Ascending aorta (tissue), 2 donors: ENCODE measurements at regions not wholly inside any gene's neighbourhood (a gene's known extent, or its start where the extent isn't known, plus 50 kb on each side); places are given as distances from the start of the nearest gene placed in this dataset.

Experiments used
- DNase-seq, 2 donors: peaks; one replicate each; pipeline ENCODE4 v3.0.0-alpha.2; 2019; ENCODE audit warnings: low spot score in 2 of 2
- H3K27ac ChIP-seq, 2 donors: fragments of 200-600 bp; sonication (generic); one replicate each; pipeline ENCODE4 v1.5.1; 2016 to 2017; ENCODE audit warnings: mild to moderate bottlenecking in 1 of 2
- H3K27me3 ChIP-seq: fragments of 200-600 bp; sonication (generic); one replicate; pipeline ENCODE4 v1.5.1; 2017
- H3K36me3 ChIP-seq, 2 donors: fragments of 200-600 bp; sonication (generic); one replicate each; pipeline ENCODE4 v1.5.1; 2016
- H3K4me1 ChIP-seq, 2 donors: fragments of 200-600 bp; sonication (generic); one replicate each; pipeline ENCODE4 v1.5.1; 2016 to 2017; ENCODE audit warnings: mild to moderate bottlenecking in 1 of 2
- H3K4me3 ChIP-seq, 2 donors: fragments of 200-600 bp; sonication (generic); one replicate each; pipeline ENCODE4 v1.5.1; 2016 to 2017; ENCODE audit warnings: mild to moderate bottlenecking in 1 of 2
- H3K9me3 ChIP-seq, 2 donors: fragments of 200-600 bp; sonication (generic); one replicate each; pipeline ENCODE4 v1.5.1; 2016
- intact Hi-C: fragments of 100-400 bp; cut with DNase I; formaldehyde crosslinking; loops from one replicate; pipeline ENCODE4 v1.15.1; 2023
- TF ChIP-seq, protein P1 (sequence below), 3 experiments: fragments of 200-600 bp in 2 of 3; fragments of 450-650 bp in 1 of 3; sonication (generic) in 2 of 3; IDR thresholded peaks; one replicate each; pipeline ENCODE4 v1.5.1; 2016 to 2019; ENCODE audit warnings: antibody characterized with exemption in 3 of 3, mild to moderate bottlenecking in 1 of 3, moderate library complexity in 1 of 3

DNA sequence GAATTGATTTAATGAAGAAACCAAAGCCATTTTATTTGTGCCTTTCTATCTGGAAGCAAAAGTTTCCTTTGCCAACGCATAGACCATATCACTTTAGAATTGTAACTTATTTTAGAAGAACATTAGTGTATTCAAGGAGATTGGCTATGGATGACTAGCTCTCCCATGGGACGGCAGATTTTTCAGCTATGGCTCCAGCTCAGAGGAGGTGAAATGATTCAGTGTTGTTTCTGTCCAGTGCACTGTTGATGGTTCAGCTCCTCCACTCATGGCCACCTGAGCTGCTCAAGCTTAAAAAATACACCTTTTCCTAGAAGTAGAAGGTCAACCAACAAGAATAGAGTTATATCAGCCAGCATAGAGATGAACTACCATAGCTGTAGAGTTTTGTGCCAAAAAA, 1597.5 kb upstream of the PIK3C3 start:
- TF ChIP-seq, protein P1, sequence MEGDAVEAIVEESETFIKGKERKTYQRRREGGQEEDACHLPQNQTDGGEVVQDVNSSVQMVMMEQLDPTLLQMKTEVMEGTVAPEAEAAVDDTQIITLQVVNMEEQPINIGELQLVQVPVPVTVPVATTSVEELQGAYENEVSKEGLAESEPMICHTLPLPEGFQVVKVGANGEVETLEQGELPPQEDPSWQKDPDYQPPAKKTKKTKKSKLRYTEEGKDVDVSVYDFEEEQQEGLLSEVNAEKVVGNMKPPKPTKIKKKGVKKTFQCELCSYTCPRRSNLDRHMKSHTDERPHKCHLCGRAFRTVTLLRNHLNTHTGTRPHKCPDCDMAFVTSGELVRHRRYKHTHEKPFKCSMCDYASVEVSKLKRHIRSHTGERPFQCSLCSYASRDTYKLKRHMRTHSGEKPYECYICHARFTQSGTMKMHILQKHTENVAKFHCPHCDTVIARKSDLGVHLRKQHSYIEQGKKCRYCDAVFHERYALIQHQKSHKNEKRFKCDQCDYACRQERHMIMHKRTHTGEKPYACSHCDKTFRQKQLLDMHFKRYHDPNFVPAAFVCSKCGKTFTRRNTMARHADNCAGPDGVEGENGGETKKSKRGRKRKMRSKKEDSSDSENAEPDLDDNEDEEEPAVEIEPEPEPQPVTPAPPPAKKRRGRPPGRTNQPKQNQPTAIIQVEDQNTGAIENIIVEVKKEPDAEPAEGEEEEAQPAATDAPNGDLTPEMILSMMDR (IDR thresholded peaks at IDR 0.05), result no peak
- H3K9me3 ChIP-seq, result no peaks in the 10 kb centered on the region
- intact Hi-C loops, result no loop called here
- H3K27ac ChIP-seq, result no peak overlapping the region
- H3K4me1 ChIP-seq, result no peaks in the 10 kb centered on the region
- H3K36me3 ChIP-seq, result no peaks in the 10 kb centered on the region
- H3K4me3 ChIP-seq, result no peak overlapping the region
- no peaks in the 10 kb centered on the region for H3K27me3 ChIP-seq
- DNase-seq, result no peak

DNA sequence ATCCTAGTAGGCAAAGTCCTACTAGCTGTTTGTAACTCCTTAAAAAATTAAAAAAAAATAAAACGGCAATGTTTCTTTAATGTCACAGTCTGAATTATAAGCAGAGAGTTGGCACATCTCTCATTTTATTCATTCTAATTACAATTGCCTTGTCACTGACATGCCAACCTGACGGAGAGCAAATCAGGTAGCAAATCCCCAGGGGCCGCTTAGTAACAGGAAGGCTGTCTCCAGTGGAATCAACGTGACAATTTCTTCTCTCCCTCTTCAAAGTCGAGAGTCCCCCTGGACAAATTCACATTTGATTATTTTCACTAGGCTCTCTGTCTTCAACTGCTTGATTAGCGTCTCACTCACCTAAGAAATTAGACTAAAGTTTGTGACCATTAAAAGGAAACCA, 1598.9 kb upstream of the PIK3C3 start:
- TF ChIP-seq, protein P1 (IDR thresholded peaks at IDR 0.05), result no peak
- intact Hi-C loops, result no loop called here
- Histone ChIP-seq H3K27ac (no peak overlapping the region), H3K36me3 (no peaks in the 10 kb centered on the region), H3K27me3 (no peaks in the 10 kb centered on the region), H3K9me3 (no peaks in the 10 kb centered on the region), H3K4me3 (no peak overlapping the region), H3K4me1 (no peaks in the 10 kb centered on the region)
- no peak for DNase-seq

DNA sequence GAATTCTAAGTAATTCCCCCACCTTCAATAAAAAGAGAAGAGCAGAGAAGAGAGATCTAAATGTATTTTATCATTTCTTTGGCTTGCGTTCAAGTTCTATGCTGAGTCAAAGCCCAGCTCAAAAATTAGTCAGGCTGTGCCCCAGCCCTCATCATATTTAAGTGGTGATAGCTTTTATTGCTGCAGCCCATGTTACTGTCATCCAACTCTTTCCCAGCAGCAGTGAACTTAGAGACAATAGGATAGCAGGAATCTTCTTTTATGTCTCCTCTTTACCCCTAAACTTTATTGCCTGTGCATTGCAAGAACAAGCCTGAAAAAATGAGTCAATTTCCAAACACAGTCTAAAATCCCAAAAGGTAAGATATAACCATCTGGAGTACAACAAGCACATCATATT, 1599.3 kb upstream of the PIK3C3 start:
- Histone ChIP-seq H3K4me3 (no peak overlapping the region), H3K4me1 (no peaks in the 10 kb centered on the region), H3K27ac (no peak overlapping the region), H3K36me3 (no peaks in the 10 kb centered on the region), H3K27me3 (no peaks in the 10 kb centered on the region), H3K9me3 (no peaks in the 10 kb centered on the region)
- no peak for DNase-seq
- TF ChIP-seq, protein P1 (IDR thresholded peaks at IDR 0.05), result no peak
- intact Hi-C loops, result no loop called here

DNA sequence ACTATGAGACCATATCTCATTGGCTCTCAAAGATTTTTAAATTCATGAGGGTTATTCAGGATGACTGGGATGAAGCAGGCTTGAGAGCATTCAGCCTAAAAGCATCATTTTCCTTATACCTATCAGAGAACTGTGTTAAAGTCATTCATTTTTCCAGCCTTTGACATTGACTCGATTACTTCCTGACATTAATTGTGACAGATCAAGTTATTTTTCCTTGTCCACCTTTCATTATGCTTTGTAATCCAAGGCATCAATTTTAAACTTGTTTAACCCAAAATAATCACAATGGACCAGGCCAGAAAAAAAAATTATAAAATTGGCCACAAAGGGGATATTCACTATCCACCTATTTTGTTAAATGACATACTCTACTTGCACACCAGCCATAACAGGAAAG, 1606.8 kb upstream of the PIK3C3 start:
- Histone ChIP-seq H3K27me3 (no peaks in the 10 kb centered on the region), H3K36me3 (no peaks in the 10 kb centered on the region), H3K4me1 (no peaks in the 10 kb centered on the region), H3K9me3 (no peaks in the 10 kb centered on the region), H3K4me3 (no peak overlapping the region), H3K27ac (no peak overlapping the region)
- DNase-seq, result no peak
- intact Hi-C loops, result no loop called here
- TF ChIP-seq, protein P1 (IDR thresholded peaks at IDR 0.05), result no peak

DNA sequence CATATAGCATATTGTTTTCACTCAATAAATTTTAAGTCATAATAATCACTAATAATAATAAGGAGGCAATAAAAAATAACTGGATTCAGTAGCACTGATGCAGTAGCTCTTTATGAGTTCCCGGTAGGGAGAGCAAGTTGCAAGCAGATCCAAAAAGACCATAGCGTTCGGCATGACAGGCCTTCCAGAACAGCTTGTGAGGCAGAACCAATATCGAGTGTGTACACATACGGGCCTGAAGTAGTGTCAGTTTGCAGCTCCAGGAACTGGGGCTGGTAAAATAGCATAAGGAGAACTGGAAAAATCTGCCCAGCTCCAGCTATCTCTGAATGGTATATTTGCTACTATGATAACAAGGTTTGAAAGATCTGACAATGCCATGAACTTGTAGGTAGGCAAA, 1607.8 kb upstream of the PIK3C3 start:
- intact Hi-C loops, result no loop called here
- no peaks in the 10 kb centered on the region for H3K36me3 ChIP-seq
- no peak for DNase-seq
- H3K27ac ChIP-seq, result no peak overlapping the region
- TF ChIP-seq, protein P1 (IDR thresholded peaks at IDR 0.05), result no peak
- H3K27me3 ChIP-seq, result no peaks in the 10 kb centered on the region
- H3K4me3 ChIP-seq, result no peak overlapping the region
- H3K9me3 ChIP-seq, result no peaks in the 10 kb centered on the region
- no peaks in the 10 kb centered on the region for H3K4me1 ChIP-seq

DNA sequence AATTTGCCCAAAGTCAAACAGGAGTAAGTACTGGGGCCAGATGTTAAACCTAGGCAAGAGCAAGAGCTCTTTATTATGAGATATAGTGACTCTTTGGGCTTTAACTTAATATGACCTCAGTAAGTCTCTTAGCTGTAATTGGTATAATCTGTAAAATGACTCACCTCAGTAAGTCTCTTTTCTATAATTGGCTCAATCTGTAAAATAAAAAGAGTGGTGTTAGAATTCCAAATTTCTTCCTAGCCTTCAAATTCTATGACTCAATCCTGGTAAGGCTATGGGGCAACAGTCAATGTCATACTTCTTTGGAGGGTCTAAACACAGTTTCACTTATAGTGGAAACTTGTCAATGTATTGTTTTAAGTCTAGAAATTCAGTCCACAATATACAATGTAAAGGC, 1608.9 kb upstream of the PIK3C3 start:
- H3K27me3 ChIP-seq, result no peaks in the 10 kb centered on the region
- no peak for DNase-seq
- TF ChIP-seq, protein P1 (IDR thresholded peaks at IDR 0.05), result no peak
- no peak overlapping the region for H3K27ac ChIP-seq
- H3K36me3 ChIP-seq, result no peaks in the 10 kb centered on the region
- H3K4me3 ChIP-seq, result no peak overlapping the region
- H3K9me3 ChIP-seq, result no peaks in the 10 kb centered on the region
- intact Hi-C loops, result no loop called here
- no peaks in the 10 kb centered on the region for H3K4me1 ChIP-seq
